Mesenchymal stem cell (in vitro differentiated cells and primary cell): ENCODE measurements at regions not wholly inside any gene's neighbourhood (a gene's known extent, or its start where the extent isn't known, plus 50 kb on each side); places are given as distances from the start of the nearest gene placed in this dataset.

Source experiments
- DNase-seq: peaks from one replicate; pipeline ENCODE4 v3.0.0-alpha.2; 2013
- H2AFZ ChIP-seq: one replicate; pipeline ENCODE4 v1.6.1; 2013; ENCODE audit warnings: low read depth, mild to moderate bottlenecking, control low read depth, inconsistent platforms, low read length, moderate library complexity
- H2AK5ac ChIP-seq: 2 replicates; pipeline ENCODE4 v1.6.1; 2013; ENCODE audit warnings: low read length, moderate library complexity, mild to moderate bottlenecking, inconsistent platforms; ENCODE audit not compliant: severe bottlenecking
- H2BK120ac ChIP-seq: one replicate; pipeline ENCODE4 v1.6.1; 2013; ENCODE audit warnings: low read depth, mild to moderate bottlenecking, inconsistent platforms, low read length, moderate library complexity
- H2BK12ac ChIP-seq, 2 experiments: one replicate each; pipeline ENCODE4 v1.6.1; 2013; ENCODE audit warnings: inconsistent platforms in 2 of 2, low read length in 2 of 2, mild to moderate bottlenecking in 2 of 2, moderate library complexity in 2 of 2, control low read depth in 1 of 2
- H2BK15ac ChIP-seq: one replicate; pipeline ENCODE4 v1.6.1; 2013; ENCODE audit warnings: mild to moderate bottlenecking, low read depth, inconsistent platforms; ENCODE audit not compliant: poor library complexity, severe bottlenecking
- H2BK5ac ChIP-seq: 2 replicates; pipeline ENCODE4 v1.6.1; 2013; ENCODE audit warnings: low read depth, mild to moderate bottlenecking, low read length, control low read depth, inconsistent platforms; ENCODE audit not compliant: poor library complexity, severe bottlenecking
- H3K14ac ChIP-seq, 2 experiments: one replicate each; pipeline ENCODE4 v1.6.1; 2013; ENCODE audit warnings: inconsistent platforms in 2 of 2, low read length in 2 of 2, control low read depth in 1 of 2, mild to moderate bottlenecking in 1 of 2, moderate library complexity in 1 of 2
- H3K18ac ChIP-seq, 2 experiments: one replicate each; pipeline ENCODE4 v1.6.1; 2013; ENCODE audit warnings: inconsistent platforms in 2 of 2, low read length in 2 of 2, control low read depth in 1 of 2, low read depth in 1 of 2, mild to moderate bottlenecking in 1 of 2
- H3K23ac ChIP-seq, 2 experiments: one replicate each; pipeline ENCODE4 v1.6.1; 2013; ENCODE audit warnings: inconsistent platforms in 2 of 2, low read length in 2 of 2, mild to moderate bottlenecking in 2 of 2, moderate library complexity in 2 of 2, control low read depth in 1 of 2
- H3K27ac ChIP-seq: 2 replicates; pipeline ENCODE4 v1.5.1; 2013; ENCODE audit warnings: mild to moderate bottlenecking, moderate library complexity, low read length, control low read depth, inconsistent platforms; ENCODE audit not compliant: poor library complexity, severe bottlenecking
- H3K27me3 ChIP-seq, 2 experiments: 2 replicates each; pipeline versions ENCODE4 v1.6.1 to v1.7.0; 2013; ENCODE audit warnings: low read length in 2 of 2, mild to moderate bottlenecking in 2 of 2, moderate library complexity in 2 of 2, control low read depth in 1 of 2, inconsistent platforms in 1 of 2; ENCODE audit not compliant: control insufficient read depth in 1 of 2, insufficient read depth in 1 of 2
- H3K36me3 ChIP-seq, 2 experiments: 2 replicates each; pipeline versions ENCODE4 v1.6.1 to v1.7.0; 2013; ENCODE audit warnings: low read length in 2 of 2, control low read depth in 1 of 2, inconsistent platforms in 1 of 2, low read depth in 1 of 2, mild to moderate bottlenecking in 1 of 2; ENCODE audit not compliant: insufficient read depth in 2 of 2, control insufficient read depth in 1 of 2
- H3K4ac ChIP-seq, 2 experiments: one replicate each; pipeline ENCODE4 v1.6.1; 2013; ENCODE audit warnings: inconsistent platforms in 2 of 2, low read length in 2 of 2, mild to moderate bottlenecking in 2 of 2, moderate library complexity in 2 of 2, control low read depth in 1 of 2, low read depth in 1 of 2
- H3K4me1 ChIP-seq: 2 replicates; pipeline ENCODE4 v1.6.1; 2013; ENCODE audit warnings: low read depth, low read length, control low read depth; ENCODE audit not compliant: control insufficient read depth, insufficient read depth
- H3K4me2 ChIP-seq: 2 replicates; pipeline ENCODE4 v1.6.1; 2013; ENCODE audit warnings: low read length, mild to moderate bottlenecking, inconsistent platforms; ENCODE audit not compliant: poor library complexity, severe bottlenecking
- H3K4me3 ChIP-seq, 2 experiments: 2 replicates each; pipeline versions ENCODE4 v1.5.1 to v1.7.0; 2013; ENCODE audit warnings: low read length in 2 of 2, mild to moderate bottlenecking in 2 of 2, control low read depth in 1 of 2, low read depth in 1 of 2; ENCODE audit not compliant: insufficient read depth in 1 of 2
- H3K79me1 ChIP-seq: replicated peaks from 2 replicates; pipeline ENCODE4 v1.6.1; 2013; ENCODE audit warnings: mild to moderate bottlenecking, control low read depth, low read length, inconsistent platforms; ENCODE audit not compliant: poor library complexity, severe bottlenecking
- H3K9ac ChIP-seq: 2 replicates; pipeline ENCODE4 v1.7.0; 2013; ENCODE audit warnings: mild to moderate bottlenecking, low read length, moderate library complexity
- H3K9me3 ChIP-seq: 2 replicates; pipeline ENCODE4 v1.7.0; 2013; ENCODE audit warnings: mild to moderate bottlenecking, low read length; ENCODE audit not compliant: control insufficient read depth
- H4K8ac ChIP-seq: one replicate; pipeline ENCODE4 v1.6.1; 2013; ENCODE audit warnings: inconsistent platforms, mild to moderate bottlenecking, low read length, moderate library complexity
- H4K91ac ChIP-seq: one replicate; pipeline ENCODE4 v1.6.1; 2013; ENCODE audit warnings: mild to moderate bottlenecking, low read length, inconsistent platforms
- WGBS: methylation state at CpG from one replicate; pipeline ENCODE4 v1.1.7; 2013; ENCODE audit warnings: mixed read lengths; 5-methylcytosine and 5-hydroxymethylcytosine counted together

GRCh38 chr7:33820206-33820605 is 85.1 kb upstream of the BMPER start:
- no peak for DNase-seq
- Histone ChIP-seq H4K91ac (no peak overlapping the region), H2AK5ac (no peak overlapping the region), H3K27me3 (no peaks in the 10 kb centered on the region), H3K4me2 (no peak overlapping the region), H3K4me3 (no peak overlapping the region), H4K8ac (no peak overlapping the region), H2BK12ac (no peak overlapping the region), H3K18ac (no peak overlapping the region), H3K36me3 (no peaks in the 10 kb centered on the region), H2BK120ac (no peak overlapping the region), H3K4me1 (peaks cover 4% of the 10 kb centered on the region), H3K79me1 (no peaks in the 10 kb centered on the region), H3K9me3 (peaks cover 6% of the 10 kb centered on the region), H2BK15ac (no peak overlapping the region), H3K27ac (no peak overlapping the region), H3K4ac (no peak overlapping the region), H2BK5ac (no peak overlapping the region), H2AFZ (no peak overlapping the region), H3K14ac (no peak overlapping the region), H3K23ac (no peak overlapping the region), H3K9ac (no peak overlapping the region)
- 84% methylated on average over 2 of the region's 2 CpGs for WGBS

- no peak overlapping the region for H3K4me2 ChIP-seq
- H3K18ac ChIP-seq = no peak overlapping the region
- H2BK12ac ChIP-seq = no peak overlapping the region
- no peak for DNase-seq
- H3K9ac ChIP-seq = no peak overlapping the region
- WGBS = 100% methylated on average over 2 of the region's 2 CpGs
- no peak overlapping the region for H3K4me3 ChIP-seq
- no peak overlapping the region for H2BK5ac ChIP-seq
- H3K36me3 ChIP-seq = no peaks in the 10 kb centered on the region
- no peak overlapping the region for H2AK5ac ChIP-seq
- no peak overlapping the region for H2AFZ ChIP-seq
- H3K27me3 ChIP-seq = no peaks in the 10 kb centered on the region
- no peak overlapping the region for H2BK120ac ChIP-seq
- H4K91ac ChIP-seq = no peak overlapping the region
- no peak overlapping the region for H3K14ac ChIP-seq
- H4K8ac ChIP-seq = no peak overlapping the region
- no peak overlapping the region for H3K27ac ChIP-seq
- H2BK15ac ChIP-seq = no peak overlapping the region
- no peak overlapping the region for H3K23ac ChIP-seq
- peaks cover 6% of the 10 kb centered on the region for H3K9me3 ChIP-seq
- peaks cover 4% of the 10 kb centered on the region for H3K4me1 ChIP-seq
- H3K79me1 ChIP-seq = no peaks in the 10 kb centered on the region
- H3K4ac ChIP-seq = no peak overlapping the region
Measured at GRCh38 chr7:33821970-33822369, 83.4 kb upstream of the BMPER start.

GRCh38 chr7:33823913-33824312 is 81.4 kb upstream of the BMPER start:
- no peak overlapping the region for H3K9ac ChIP-seq
- no peak overlapping the region for H3K4ac ChIP-seq
- H4K91ac ChIP-seq = no peak overlapping the region
- no peak overlapping the region for H2BK12ac ChIP-seq
- H3K4me1 ChIP-seq = peaks cover 4% of the 10 kb centered on the region
- H2AFZ ChIP-seq = no peak overlapping the region
- no peaks in the 10 kb centered on the region for H3K27me3 ChIP-seq
- H3K23ac ChIP-seq = peak overlapping the region in 1 of 2 experiments; percentile 40
- no peaks in the 10 kb centered on the region for H3K79me1 ChIP-seq
- H2BK5ac ChIP-seq = no peak overlapping the region
- peaks cover 6% of the 10 kb centered on the region for H3K9me3 ChIP-seq
- H3K18ac ChIP-seq = peak overlapping the region in 1 of 2 experiments; percentile 30
- H3K4me3 ChIP-seq = no peak overlapping the region
- H3K36me3 ChIP-seq = no peaks in the 10 kb centered on the region
- no peak overlapping the region for H3K14ac ChIP-seq
- WGBS = 94% methylated on average over 3 of the region's 5 CpGs
- DNase-seq = no peak
- no peak overlapping the region for H2BK15ac ChIP-seq
- H3K27ac ChIP-seq = no peak overlapping the region
- H2BK120ac ChIP-seq = no peak overlapping the region
- no peak overlapping the region for H4K8ac ChIP-seq
- no peak overlapping the region for H2AK5ac ChIP-seq
- H3K4me2 ChIP-seq = no peak overlapping the region

GRCh38 chr7:33824911-33825459 is 80.4 kb upstream of the BMPER start:
- Histone ChIP-seq H4K8ac (no peak overlapping the region), H3K4me1 (peaks cover 4% of the 10 kb centered on the region), H3K4me3 (no peak overlapping the region), H3K9ac (no peak overlapping the region), H2AK5ac (no peak overlapping the region), H2BK120ac (no peak overlapping the region), H3K36me3 (no peaks in the 10 kb centered on the region), H2BK5ac (no peak overlapping the region), H4K91ac (no peak overlapping the region), H3K4ac (no peak overlapping the region), H3K4me2 (no peak overlapping the region), H3K9me3 (peaks cover 1% of the 10 kb centered on the region), H2AFZ (no peak overlapping the region), H2BK12ac (no peak overlapping the region), H3K79me1 (no peaks in the 10 kb centered on the region), H2BK15ac (no peak overlapping the region), H3K14ac (peak overlapping the region in 1 of 2 experiments; percentile 83), H3K18ac (peak overlapping the region in 1 of 2 experiments; percentile 13), H3K27me3 (no peaks in the 10 kb centered on the region), H3K27ac (no peak overlapping the region), H3K23ac (no peak overlapping the region)
- DNase-seq = peak; percentile 16
- WGBS = 44% methylated on average over 4 of the region's 4 CpGs
